Colonic mucosa (tissue), 4 donors: ENCODE measurements at regions not wholly inside any gene's neighbourhood (a gene's known extent, or its start where the extent isn't known, plus 50 kb on each side); places are given as distances from the start of the nearest gene placed in this dataset.
"Not testable (repeated sequence)": the region's sequence is repeated elsewhere in the genome, so short reads cannot be mapped to it uniquely, and the experiment has no call there.

ENCODE experiments used
- DNase-seq: peaks from one replicate; pipeline ENCODE4 v3.0.0-alpha.2; 2020
- H3K27ac ChIP-seq: fragments of 200-600 bp; one replicate; pipeline ENCODE4 v1.8.0; 2021
- H3K27me3 ChIP-seq: fragments of 200-600 bp; one replicate; pipeline ENCODE4 v1.8.0; 2021
- H3K36me3 ChIP-seq: fragments of 200-600 bp; one replicate; pipeline ENCODE4 v1.8.0; 2021
- H3K4me1 ChIP-seq: fragments of 200-600 bp; one replicate; pipeline ENCODE4 v1.8.0; 2021; ENCODE audit warnings: mild to moderate bottlenecking
- H3K4me3 ChIP-seq: fragments of 200-600 bp; one replicate; pipeline ENCODE4 v1.8.0; 2021
- H3K9ac ChIP-seq, 2 donors: one replicate each; pipeline ENCODE4 v1.7.0; 2013; ENCODE audit warnings: control low read depth in 2 of 2, low read depth in 2 of 2, low read length in 2 of 2
- H3K9me3 ChIP-seq: fragments of 200-600 bp; one replicate; pipeline ENCODE4 v1.8.0; 2021
- intact Hi-C: fragments of 100-400 bp; cut with DNase I; formaldehyde crosslinking; loops from one replicate; pipeline ENCODE4 v1.14.1; 2022
- donor health status: healthy.
- donor health status: DM: no; HTN: no; CAD: no.
- donor health status: DM: no; HTN: no; CAD: no.

DNA sequence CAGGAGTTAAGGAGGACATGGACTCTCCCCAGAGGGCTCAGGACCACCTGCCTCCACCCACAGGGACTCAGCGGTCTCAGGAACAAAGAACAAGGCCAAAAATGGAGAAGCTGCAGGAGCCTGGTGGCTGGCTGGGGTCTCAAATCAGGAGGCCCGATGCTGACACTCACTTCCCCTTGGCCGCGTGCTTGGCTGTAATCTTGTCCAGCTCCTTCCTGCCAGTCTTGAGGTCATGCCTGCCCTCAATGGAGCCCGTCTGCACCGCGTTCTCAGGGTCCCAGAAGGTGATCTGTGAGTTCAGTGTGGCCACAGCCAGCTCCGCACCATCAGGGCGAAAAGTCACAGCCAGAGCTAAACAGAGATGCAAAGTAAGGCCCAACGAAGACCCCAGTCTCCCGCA is 5381.9 kb upstream of the TPTE start:
- H3K9ac ChIP-seq, H3K4me3 ChIP-seq, H3K27ac ChIP-seq, DNase-seq, H3K27me3 ChIP-seq, intact Hi-C loops, H3K36me3 ChIP-seq, H3K9me3 ChIP-seq, H3K4me1 ChIP-seq: not testable (repeated sequence)

DNA sequence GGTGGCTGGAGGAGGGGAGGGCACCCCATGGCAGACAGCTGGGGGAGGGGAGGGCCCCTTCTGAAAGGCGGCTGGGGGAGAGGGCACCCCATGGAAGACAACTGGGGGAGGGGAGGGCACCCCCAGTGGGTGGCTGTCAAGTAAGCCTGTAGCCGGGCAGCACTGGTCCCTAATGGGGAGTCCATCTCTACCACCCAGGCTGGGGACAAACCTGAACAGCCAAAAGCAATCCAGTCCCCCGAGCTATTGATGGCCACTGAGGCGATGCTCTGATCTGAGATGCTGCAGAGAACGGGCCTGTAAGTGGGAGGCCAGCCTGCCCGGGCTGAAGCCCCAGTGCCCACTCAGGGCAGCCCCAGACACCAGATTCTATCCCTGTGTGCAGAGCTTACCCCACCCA is 5378.4 kb upstream of the TPTE start:
- H3K27me3 ChIP-seq, intact Hi-C loops: not testable (repeated sequence)
- DNase-seq, result peak; percentile 2

DNA sequence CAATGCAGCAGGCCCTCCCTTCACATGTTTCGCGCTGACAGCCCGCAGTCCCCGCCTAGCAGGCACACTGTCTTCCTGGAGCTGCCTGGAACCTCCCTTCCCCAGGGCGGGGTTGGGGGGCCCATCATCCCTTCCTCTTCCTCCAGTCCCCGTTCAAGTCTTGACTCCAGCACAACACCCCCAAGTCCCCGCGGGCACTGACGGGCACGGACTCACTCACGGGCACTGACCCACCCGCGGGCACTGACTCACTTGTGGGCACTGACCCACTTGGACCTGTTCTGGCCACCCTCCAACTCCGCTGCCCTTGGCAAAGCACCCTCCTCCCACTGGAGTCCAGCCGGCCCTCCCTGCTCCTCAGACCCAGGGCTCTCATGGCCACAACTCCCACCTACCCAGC is 5376.7 kb upstream of the TPTE start:
- intact Hi-C loops, H3K9ac ChIP-seq, H3K9me3 ChIP-seq, H3K4me1 ChIP-seq, H3K36me3 ChIP-seq, H3K27me3 ChIP-seq, H3K27ac ChIP-seq, H3K4me3 ChIP-seq: not testable (repeated sequence)
- peak; percentile 8 for DNase-seq

More for the DNA sequence above, 5378.4 kb upstream of the TPTE start:
- H3K9ac ChIP-seq, H3K27ac ChIP-seq, H3K4me1 ChIP-seq, H3K4me3 ChIP-seq, H3K36me3 ChIP-seq, H3K9me3 ChIP-seq: not testable (repeated sequence)

DNA sequence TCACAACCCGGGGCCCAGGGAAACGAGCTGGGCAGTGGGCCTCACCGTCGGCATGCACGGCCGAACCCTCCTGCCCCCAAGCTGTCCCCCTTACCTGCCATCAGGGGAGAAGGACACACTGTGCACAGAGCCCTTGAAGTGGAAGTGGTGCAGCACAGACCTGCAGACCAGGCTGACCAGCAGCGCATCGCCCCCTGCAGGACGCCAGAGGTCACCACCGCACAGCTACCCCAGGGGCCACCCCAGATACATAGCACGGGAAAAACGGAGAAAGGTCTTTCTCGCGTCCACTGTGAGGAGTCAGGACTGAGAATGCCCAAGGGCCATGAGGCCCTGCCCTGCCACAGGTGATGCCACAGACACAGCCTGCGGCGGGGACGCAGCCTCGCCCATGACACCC is 5373.7 kb upstream of the TPTE start:
- H3K9ac ChIP-seq, H3K4me1 ChIP-seq, intact Hi-C loops, H3K36me3 ChIP-seq, H3K4me3 ChIP-seq, H3K9me3 ChIP-seq, H3K27ac ChIP-seq, H3K27me3 ChIP-seq: not testable (repeated sequence)
- DNase-seq, result peak; percentile 18

DNA sequence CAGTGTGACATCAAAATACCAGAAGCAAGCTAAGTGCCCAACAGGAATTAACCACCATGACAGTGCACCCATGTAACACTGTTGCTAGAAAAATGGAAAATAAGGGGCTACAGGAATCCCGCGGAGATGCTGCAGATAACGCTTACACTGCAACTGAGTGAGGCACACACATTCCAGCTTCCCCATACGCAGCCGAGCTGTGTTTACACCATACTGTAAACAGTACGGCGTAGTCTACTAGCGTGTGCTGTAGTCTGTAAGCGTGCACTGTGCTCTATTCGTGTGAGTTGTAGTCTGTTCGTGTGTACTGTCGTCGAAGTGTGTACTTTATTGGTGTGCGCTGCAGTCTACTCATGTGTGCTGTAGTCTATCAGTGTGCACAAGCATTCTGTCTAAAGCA is 5372.2 kb upstream of the TPTE start:
- H3K9ac ChIP-seq, H3K4me3 ChIP-seq, H3K36me3 ChIP-seq, H3K9me3 ChIP-seq, H3K4me1 ChIP-seq, intact Hi-C loops, H3K27ac ChIP-seq, H3K27me3 ChIP-seq: not testable (repeated sequence)
- peak; percentile 4 for DNase-seq

DNA sequence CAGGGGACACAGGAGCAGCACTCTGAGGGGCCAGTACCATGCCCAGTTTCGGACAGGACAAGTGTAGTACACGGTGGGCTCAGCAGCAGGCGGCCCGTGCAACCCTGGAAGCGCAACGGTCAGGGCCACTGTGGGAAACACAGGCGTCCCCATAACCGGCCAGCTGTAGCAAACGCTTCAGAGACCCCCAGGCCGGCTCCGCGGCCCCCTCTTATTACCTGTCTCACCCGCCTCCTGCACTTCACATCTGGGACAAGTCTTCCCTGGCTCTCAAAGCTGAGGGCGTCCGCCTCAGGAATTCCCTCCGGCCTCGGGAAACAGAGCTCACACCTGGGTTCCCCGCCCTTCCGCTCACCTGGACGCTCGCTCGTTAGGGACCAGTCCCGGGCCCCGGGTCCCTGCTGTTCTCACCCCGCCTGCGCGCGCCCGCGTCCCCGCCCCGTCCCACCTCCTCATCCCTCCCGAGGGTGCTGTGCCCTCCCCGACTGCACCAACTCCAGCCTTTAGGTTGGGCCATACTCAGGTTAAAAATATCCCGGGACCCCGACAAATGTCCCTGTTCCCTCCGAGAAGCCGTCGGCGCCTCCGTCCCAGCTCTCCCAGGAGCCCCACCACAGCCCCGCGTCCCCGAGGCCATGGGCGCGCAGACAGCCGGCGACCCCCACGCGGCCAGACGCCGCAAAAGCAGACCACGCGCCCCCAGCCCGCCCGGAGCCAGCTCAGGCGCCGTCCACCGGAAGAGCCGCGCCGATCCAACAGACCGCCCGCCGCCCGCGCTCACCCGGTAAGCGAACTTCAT is 5367.3 kb upstream of the TPTE start:
- H3K27me3 ChIP-seq, H3K27ac ChIP-seq, H3K4me1 ChIP-seq, H3K36me3 ChIP-seq, H3K9me3 ChIP-seq, intact Hi-C loops: not testable (repeated sequence)
- peak; percentile 15 for DNase-seq
- H3K4me3 ChIP-seq, result peak overlapping the region; percentile 24
- peak overlapping the region in 1 of 2 donors; percentile 2 for H3K9ac ChIP-seq

DNA sequence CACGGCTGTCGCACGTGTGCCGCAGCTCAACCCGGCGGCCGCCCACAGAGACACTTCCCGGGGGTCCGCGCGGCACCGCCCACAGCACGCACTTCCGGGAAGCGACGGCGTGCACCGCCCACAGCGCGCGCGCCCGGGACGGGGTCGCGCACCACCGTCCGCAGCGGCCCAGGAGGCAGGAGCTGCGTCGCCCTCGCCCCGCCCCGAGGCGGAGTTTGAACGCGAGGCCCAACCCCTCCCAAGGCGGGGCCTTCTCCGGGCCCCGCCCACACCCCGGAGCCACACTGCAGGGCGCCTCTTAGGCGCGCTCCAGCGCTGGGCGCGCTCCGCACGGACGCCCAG is 5366.8 kb upstream of the TPTE start:
- H3K4me3 ChIP-seq, result peak overlapping the region; percentile 24
- H3K9ac ChIP-seq, result not testable (repeated sequence)

DNA sequence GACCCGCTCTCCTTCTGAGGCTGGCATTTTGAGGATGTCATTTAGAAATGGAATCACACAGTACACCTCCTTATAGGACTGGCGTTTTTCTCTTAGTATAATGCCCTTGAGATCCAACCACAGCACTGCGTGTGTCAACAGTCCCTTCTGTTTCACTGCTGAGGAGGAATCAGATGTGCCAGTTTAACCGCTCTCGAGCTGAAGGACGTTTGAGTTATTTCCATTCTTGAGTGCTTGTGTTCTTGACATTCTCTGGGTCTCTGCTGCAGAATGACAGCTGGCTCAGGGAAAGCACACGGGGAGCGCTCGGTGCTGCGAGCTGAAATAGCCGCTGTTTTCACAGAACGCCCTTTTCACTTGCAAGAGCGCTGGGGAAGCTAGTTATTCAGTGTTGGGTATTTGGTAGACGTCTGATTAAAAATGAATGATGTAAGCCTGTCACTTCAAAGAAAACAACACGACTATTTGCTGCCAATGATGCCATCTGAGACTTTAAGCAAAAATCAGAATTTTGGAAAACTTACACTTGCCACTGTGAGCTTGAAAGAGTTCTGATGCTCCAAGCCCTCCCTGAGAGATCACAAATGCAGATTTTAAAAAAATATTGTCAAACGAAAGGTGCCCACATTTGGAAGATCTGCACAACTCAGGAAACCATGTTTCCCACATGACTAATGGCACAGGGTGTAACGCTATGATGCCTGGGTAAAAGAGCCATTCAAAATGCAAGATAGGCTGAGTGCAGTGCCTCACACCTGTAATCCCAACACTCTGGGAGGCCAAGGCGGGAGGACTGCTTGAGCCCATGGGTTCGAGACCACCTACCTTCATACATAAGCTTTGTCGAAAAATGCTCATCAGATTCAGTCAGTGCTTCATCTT is 5358.4 kb upstream of the TPTE start:
- H3K9ac ChIP-seq, H3K9me3 ChIP-seq, H3K27ac ChIP-seq, DNase-seq, H3K36me3 ChIP-seq, H3K27me3 ChIP-seq, H3K4me3 ChIP-seq, intact Hi-C loops, H3K4me1 ChIP-seq: not testable (repeated sequence)

More for the DNA sequence above, 5366.8 kb upstream of the TPTE start:
- H3K9me3 ChIP-seq, H3K27ac ChIP-seq, H3K4me1 ChIP-seq, intact Hi-C loops, H3K27me3 ChIP-seq, H3K36me3 ChIP-seq: not testable (repeated sequence)
- DNase-seq, result peak; percentile 89

DNA sequence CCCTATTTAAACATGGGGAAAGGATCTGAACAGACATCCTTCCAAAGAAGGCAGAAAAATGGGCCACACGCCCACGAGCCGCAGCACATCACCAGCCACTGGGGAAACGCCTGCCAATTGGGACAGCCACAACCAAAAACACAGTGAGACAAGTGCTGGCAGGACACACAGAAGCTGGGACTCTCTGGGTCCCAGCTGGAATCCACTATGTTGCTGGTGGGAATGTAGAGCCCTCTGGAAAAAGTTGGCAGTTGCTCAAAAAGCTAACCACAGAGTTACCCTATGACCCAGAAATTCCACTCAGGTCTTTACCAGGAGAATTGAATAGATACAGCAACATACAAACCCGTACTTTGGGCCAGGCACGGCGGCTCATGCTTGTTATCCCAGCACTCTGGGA is 5355.6 kb upstream of the TPTE start:
- H3K4me3 ChIP-seq, H3K9ac ChIP-seq, H3K9me3 ChIP-seq, H3K36me3 ChIP-seq, H3K27ac ChIP-seq, H3K27me3 ChIP-seq, intact Hi-C loops, H3K4me1 ChIP-seq, DNase-seq: not testable (repeated sequence)
